ENCODE measurements at regions not wholly inside any gene's neighbourhood (a gene's known extent, or its start where the extent isn't known, plus 50 kb on each side); places are given as distances from the start of the nearest gene placed in this dataset.

GRCh38 chr3:48092270-48092669 lies 76.1 kb upstream of the MAP4 start:
- TF ChIP-seq CTCF (conservative IDR thresholded peaks at IDR 0.05; ENCODE audit: low read length) = no peak
- no peak for TF ChIP-seq EZH2phosphoT487 (IDR thresholded peaks at IDR 0.05; ENCODE audit: borderline replicate concordance, low read depth, low read length)

All from OCI-LY7 (cell line).